NCI-H526 treated with DMSO at 0.1 percent for 48 hours (cell line): ENCODE measurements at regions not wholly inside any gene's neighbourhood (a gene's known extent, or its start where the extent isn't known, plus 50 kb on each side); places are given as distances from the start of the nearest gene placed in this dataset.
A peak's percentile ranks its signal among the peaks of the same experiment; 100 is the strongest.

Experiments used
- DNase-seq: peaks from one replicate; lab custom pipeline; 2025; lab: John Stamatoyannopoulos, UW

GRCh38 chr1:232308616-232309015, 321.3 kb downstream of the SIPA1L2 start:
- DNase-seq: no peak

- DNase-seq: no peak
These were observed 322.5 kb downstream of the SIPA1L2 start for GRCh38 chr1:232307296-232308017.

DNA sequence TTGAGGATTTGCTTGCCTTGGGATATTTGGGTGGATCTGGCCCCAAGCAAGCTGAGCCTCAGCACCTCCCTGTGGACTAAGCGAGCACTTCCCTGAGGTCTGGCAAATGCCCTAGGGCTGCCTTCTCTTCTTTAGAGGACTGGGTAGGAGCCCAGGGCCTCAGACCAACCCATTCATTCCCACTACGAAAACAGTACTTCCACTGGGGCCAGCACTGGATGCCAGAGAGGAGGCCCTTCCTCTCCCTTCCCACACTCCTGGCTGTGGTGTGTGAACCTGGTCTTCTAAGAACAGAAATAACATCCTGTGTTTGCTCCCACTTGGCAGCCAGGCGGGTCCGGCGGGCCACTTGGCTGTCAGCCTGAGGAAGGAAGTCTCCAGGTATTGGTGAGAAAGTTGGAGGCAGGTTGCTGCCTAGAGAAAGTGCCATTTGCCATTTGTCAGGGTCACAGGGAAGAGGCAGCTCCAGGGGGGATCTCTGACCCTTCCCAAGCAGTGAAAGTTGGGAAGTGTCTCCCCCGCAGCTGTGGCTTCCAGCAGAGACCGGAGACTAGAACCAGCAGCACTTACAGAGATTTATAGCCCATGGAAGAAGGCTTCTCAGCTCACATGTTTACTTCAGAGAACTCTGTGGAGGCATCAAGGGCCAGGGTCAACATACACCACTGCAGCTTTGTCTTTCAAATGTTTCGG, 323.5 kb downstream of the SIPA1L2 start:
- no peak for DNase-seq

GRCh38 chr1:232305050-232305449, 324.9 kb downstream of the SIPA1L2 start:
- no peak for DNase-seq

DNA sequence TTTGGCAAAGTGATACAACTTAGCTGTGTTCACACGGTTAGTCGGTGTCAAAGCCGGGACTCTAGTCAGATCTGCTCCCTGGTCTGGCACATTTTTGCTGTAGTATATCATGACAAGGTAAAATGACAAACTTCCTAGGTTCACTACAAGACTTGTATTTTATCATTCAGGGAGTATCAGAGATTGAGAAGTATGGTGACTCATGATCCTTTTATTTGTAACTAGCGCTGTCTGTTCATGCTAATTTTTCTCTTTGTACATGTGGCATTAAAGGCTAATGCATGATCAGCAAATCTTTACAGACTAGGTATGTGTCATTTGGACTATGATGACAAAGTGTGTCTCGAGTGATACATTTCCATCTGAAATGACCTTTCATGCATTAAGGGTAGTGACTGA, 326.7 kb downstream of the SIPA1L2 start:
- DNase-seq: no peak

GRCh38 chr1:232302376-232303221, 327.3 kb downstream of the SIPA1L2 start:
- no peak for DNase-seq

DNA sequence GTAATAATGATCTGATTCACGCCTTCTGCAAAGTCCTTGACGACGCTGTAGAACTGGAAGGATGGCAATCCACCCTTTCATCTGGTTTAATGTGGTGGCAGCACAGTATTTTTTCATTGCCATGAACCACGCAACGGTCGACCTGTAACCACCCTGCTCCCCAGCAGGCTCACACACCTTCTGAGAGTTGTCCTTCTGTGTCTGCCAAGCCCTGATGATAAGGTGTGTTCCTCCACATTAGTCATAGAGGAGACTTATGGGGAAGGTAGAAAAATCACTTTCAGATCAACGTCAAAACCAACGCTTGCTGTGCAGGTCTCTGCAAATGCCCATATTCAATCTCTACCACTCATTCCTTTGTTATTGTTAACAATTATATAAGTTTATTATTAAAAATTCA, 328.7 kb downstream of the SIPA1L2 start:
- no peak for DNase-seq

DNA sequence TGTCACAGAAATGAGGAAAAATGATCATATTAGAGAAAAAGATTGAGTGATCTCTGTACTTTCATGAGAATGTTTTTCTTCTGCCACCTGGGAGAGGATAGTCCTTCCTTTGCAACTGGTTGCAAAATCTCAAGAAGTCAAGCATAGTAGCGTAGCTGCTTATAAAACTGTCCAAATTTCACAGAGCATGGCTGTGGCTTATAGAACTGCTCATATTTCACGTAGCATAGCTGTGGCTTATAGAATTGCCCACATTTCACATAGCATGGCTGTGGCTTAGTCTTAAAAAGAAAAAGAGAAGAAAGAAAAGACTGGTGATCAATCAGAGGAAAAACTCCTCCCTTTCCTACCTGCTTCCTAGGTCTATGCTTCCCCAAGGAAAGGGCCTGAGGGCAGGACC, 329.5 kb downstream of the SIPA1L2 start:
- DNase-seq: no peak

DNA sequence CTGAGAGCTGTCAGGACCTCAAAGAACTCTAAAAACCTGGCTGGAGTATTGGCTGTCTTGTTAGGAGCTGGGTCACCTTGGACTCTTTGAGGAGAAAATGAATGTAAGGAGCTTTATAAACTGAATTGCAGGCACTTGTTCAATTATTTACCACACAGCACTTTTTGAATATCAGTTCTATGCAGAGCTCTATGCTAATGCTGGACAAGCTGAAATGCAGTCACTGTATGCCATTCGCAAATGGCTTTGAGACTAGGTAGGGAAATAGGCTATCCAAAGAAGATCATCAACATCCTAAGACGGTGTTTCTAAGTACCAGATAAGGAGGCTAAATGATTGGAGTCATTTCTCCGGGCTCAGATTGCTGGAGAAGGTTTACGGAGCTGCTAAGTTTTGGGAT, 333.5 kb downstream of the SIPA1L2 start:
- DNase-seq: no peak

DNA sequence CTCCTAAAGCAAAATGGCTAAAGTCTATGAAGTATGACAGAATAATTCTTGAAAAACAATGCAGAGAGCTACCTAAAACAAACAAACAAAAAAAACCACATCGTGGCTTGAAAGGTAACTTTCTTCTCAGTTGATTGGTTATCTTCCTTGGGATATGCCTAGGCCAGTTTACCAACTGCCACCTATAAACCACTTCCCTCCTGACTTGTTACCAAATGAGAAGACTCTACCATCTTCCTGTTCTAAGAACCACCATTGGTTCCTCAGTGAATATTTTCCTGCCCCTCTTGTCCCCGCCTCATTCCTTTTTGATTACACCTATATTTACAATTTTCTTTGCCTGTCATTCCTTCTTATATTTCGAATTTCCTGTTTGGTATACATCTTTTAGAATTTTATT, 336.6 kb downstream of the SIPA1L2 start:
- DNase-seq: no peak

DNA sequence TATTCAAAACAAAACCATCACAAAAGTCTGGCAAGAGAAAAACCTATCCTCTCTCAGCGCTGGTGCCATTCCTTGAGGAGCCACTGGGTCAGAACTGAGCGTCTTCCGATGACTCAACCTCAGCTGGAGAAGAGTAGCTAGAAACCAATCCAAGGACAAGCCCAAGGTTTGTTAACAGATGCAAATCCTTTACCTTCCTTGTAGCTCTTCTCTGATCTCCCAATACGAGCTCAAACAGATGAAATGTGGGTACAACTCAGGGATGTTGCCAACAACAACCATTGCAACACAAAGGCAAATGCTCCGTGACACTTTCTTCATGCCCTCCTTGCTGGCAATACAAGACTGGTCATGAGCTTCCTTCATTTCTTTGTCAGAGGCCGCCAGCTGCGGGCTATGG, 337.1 kb downstream of the SIPA1L2 start:
- DNase-seq: peak; percentile 97

DNA sequence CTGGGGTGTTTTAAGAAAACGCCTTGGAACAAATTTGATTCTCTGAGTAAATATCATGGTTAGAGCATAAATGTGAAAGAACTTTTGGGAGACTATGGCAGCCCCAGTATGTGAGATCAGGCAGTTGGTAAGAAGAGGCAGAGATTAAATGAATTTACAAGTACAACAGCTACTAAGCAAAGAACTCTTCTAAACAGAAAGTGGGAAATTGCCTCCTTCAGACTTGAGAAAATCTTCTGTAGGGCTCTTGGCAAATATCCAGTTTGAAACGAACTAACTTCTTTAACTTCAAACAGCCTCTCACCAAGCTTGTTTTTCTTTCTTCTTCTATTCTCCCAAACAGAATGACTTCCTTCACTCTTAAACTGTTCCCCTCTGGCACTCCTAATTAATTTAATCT, 337.7 kb downstream of the SIPA1L2 start:
- no peak for DNase-seq

DNA sequence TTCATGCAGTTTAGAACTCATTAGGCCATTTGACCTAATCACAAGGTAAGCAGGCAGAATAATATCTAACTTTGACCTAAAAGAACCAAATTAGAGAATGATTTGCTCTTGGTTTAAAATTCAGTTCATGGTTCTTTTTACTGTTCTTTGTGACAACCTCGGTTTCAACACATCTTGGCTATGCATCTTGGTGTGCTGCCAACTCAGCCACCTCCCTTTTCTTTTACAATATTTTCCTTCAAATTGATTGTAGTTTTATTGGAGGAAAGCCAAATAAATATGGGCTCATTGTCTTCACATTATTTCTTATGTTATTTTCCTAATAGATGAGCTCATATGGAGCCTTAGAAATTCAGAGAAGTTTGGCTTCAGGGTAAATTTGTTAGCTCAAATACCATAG, 338.3 kb downstream of the SIPA1L2 start:
- DNase-seq: no peak

- DNase-seq: no peak
These were observed 338.7 kb downstream of the SIPA1L2 start for GRCh38 chr1:232291261-232291660.

- DNase-seq: no peak
These were observed 339.4 kb downstream of the SIPA1L2 start for GRCh38 chr1:232290570-232290969.

DNA sequence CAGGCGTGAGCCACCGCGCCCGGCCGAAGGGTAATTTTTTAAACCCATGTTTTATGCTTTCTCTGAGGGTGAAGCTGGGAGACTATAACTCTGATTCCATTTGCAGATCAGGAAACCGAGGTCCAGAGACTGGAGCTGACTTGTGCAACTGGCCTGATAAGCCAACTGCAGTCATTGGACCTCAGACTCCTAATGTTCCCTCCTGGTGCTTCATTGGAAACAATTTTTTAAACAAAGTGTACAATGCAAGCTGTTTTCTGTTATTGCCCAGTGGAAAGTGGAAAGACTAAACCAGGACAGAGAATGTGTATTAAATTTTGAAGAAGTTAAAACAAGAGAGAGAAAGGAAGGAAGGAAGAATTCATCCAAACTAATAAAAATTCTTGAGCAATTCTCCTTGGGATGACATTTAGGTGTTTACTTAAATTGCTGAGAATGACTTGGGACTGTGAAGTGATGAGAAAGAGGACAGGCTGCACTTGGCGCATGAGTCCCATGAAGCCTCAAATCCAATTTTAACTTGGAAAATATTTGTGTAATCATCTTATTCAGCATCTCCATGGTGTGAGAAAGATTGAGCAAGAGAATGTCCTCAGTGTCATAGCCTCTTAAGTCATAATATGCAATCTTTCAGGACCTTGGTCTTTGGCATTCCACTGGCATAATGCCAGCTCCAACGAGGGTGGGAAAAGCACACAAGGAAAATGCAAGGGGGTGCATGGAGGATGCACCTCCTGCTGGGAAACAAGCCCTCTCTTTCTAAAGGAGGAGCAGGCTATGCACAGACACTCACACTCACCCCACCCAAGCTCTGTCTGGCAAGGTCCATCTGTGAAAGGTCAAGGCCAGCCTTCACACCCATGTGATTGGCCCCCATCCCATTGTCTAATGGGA, 342.0 kb downstream of the SIPA1L2 start:
- DNase-seq: no peak

DNA sequence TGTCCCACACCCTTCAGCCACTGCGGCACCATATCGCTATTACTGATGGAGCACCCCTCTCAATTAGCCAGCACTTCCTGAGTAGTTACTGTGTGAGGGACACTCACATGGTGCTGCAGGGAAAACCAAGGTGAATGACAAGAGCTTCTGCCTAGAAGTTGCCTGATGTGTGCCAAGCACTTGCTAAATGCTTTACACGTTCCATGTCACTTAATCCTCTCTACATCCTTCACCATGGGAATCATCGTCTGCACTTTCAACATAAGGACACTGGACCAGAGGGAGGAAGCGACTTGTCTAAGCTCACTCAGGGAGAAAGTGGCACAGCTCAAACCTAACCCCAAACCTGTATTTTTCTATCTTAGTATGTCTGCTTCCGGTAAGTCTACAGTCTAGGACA, 344.8 kb downstream of the SIPA1L2 start:
- DNase-seq: no peak

DNA sequence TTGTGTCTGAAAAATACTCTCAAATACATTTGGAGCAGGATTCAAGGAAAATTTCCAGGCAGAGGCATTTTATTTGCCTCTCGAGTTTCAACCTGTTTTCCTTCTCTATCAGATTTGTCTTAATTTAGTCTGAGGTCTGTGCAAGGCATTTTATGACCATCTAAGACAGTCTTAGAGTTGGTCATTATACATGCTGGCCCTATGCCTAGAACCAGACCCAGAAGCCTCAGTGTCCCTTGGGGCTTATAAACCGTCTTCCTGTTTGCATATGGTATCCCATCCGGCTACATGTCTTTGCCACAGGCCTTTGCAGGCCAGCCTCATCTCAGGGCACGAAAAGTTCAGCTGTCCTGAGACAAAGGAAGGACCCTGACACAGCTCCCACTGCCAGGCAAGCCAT, 346.1 kb downstream of the SIPA1L2 start:
- no peak for DNase-seq

GRCh38 chr1:232282498-232282897, 347.4 kb downstream of the SIPA1L2 start:
- no peak for DNase-seq

DNA sequence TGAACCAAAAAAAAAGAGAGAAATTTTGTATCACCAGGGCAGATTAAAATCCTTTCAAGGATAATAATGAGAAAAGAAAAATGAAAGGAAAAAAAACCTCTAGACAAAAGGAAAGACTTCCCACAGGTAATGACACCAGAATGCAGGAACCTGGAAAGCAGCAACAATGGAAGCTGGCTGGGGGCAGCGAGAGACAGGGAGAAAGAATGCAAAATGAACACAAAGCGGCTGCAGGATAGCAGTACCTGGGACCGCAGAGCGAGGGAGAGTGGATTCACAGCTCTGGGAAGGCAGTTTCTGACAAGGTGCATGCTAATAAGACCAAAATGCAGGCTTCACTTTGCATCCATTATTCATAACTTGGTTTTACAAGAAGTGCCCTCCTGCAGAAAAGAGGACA, 349.0 kb downstream of the SIPA1L2 start:
- DNase-seq: no peak

DNA sequence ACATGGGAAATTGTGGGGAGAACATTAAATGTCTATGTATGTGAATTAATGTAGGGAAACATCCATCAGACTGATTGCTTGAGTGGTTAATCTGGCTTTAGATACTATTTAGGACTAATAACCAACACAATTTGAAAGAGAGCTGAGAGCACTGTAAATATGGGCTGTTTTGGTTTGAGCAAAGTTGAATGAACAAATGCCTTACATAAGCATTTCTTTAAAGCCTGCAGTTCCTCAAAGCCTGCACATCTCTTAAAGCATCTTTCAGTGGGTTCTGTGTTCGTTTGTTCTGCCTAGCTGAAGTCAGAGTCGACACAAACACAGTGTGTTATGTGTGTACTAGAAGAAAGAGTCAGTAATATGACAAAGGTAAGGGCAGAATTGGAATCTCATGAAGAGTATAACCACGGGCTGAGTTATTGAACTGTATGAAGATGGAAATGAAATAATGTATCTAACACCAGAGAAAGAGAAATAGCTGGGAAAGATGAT, 350.0 kb downstream of the SIPA1L2 start:
- DNase-seq: no peak

DNA sequence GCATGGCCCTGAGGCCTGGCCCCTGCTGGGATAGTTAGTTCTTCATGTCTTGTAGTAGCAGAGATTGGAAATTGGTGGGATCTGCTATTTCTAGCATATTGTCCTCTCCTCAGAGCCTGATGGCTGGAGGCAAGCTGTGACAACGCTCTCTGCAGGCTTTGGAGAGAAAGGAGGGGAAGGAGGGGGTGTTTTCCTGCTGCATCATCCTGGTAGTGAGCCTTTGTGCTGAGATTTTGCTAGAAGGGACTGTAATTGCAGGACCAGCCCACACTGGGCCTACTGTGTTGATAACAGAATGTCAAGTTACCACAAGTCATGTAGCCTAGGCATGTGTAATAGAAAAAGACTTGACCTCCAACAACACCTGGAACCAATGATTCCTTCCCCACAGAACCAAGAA, 351.0 kb downstream of the SIPA1L2 start:
- DNase-seq: no peak
